GM12878 (cell line): ENCODE measurements at regions not wholly inside any gene's neighbourhood (a gene's known extent, or its start where the extent isn't known, plus 50 kb on each side); places are given as distances from the start of the nearest gene placed in this dataset.

Experiments
- IKZF1 ChIP-seq: fragments of 450-650 bp; conservative IDR thresholded peaks from 2 replicates; pipeline ENCODE4 v1.6.1; 2017; ENCODE audit warnings: antibody characterized with exemption, mild to moderate bottlenecking
- KDM1A ChIP-seq: fragments of 200-600 bp; sonication (generic); IDR thresholded peaks from 2 replicates; pipeline ENCODE4 v1.6.1; 2016; ENCODE audit warnings: borderline replicate concordance
- MEF2A ChIP-seq: IDR thresholded peaks from 2 replicates; pipeline ENCODE4 v1.6.1; 2011; ENCODE audit warnings: low read depth, mild to moderate bottlenecking, low read length, moderate library complexity; ENCODE audit not compliant: insufficient read depth
- NFIC ChIP-seq: IDR thresholded peaks from 2 replicates; pipeline ENCODE4 v1.6.1; 2012; ENCODE audit warnings: low read depth, mild to moderate bottlenecking, inconsistent platforms, low read length, moderate library complexity
- SIN3A ChIP-seq: IDR thresholded peaks from 2 replicates; pipeline ENCODE4 v1.6.1; 2012; ENCODE audit warnings: low read depth, low read length, improper control_type of control experiment
- SP1 ChIP-seq: IDR thresholded peaks from one replicate; pipeline ENCODE4 v1.6.1; 2011; ENCODE audit warnings: low read depth, low read length
- SRF ChIP-seq, 2 experiments: IDR thresholded peaks; 2 replicates each; pipeline ENCODE4 v1.6.1; 2011; ENCODE audit warnings: low read depth in 2 of 2, low read length in 2 of 2, mild to moderate bottlenecking in 1 of 2, moderate library complexity in 1 of 2
- TF ChIP-seq, protein P1 (sequence below), 3 experiments: IDR thresholded peaks in 2 of 3; conservative IDR thresholded peaks in 1 of 3; 2 replicates each; pipeline ENCODE4 v1.5.1; 2011; ENCODE audit warnings: low read depth in 3 of 3, low read length in 3 of 3, mild to moderate bottlenecking in 3 of 3, control low read depth in 2 of 3, moderate library complexity in 2 of 3, inconsistent platforms in 1 of 3, mixed read lengths in 1 of 3; ENCODE audit not compliant: control insufficient read depth in 2 of 3, insufficient read depth in 1 of 3; ENCODE audit errors: extremely low read depth in 1 of 3

DNA sequence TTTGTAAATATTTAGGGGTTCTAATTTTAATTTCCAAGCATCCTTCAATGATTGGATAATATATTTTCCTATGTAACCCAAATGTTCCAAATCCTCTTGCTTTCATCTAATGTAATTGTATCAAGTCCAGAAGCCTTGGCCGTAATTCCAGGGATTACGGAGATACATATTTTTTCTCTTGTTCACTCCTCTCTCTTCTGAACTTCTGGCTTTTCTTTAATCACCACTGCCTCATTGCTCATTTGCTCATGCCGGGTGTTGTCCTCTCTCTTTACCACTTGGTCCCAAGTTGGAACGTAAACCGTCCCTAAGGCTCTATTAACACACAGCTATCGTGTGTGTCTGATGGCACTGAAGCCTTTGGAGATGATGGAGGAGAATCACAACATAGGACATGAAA, 188.7 kb upstream of the COL3A1 start:
- no peak for TF ChIP-seq SIN3A
- TF ChIP-seq KDM1A = no peak
- no peak for TF ChIP-seq MEF2A
- TF ChIP-seq NFIC = no peak
- no peak for TF ChIP-seq SP1
- no peak for TF ChIP-seq IKZF1
- no peak for TF ChIP-seq SRF (IDR thresholded peaks at IDR 0.05; ENCODE audit: low read depth in 2 of 2, low read length in 2 of 2)
- TF ChIP-seq, protein P1, sequence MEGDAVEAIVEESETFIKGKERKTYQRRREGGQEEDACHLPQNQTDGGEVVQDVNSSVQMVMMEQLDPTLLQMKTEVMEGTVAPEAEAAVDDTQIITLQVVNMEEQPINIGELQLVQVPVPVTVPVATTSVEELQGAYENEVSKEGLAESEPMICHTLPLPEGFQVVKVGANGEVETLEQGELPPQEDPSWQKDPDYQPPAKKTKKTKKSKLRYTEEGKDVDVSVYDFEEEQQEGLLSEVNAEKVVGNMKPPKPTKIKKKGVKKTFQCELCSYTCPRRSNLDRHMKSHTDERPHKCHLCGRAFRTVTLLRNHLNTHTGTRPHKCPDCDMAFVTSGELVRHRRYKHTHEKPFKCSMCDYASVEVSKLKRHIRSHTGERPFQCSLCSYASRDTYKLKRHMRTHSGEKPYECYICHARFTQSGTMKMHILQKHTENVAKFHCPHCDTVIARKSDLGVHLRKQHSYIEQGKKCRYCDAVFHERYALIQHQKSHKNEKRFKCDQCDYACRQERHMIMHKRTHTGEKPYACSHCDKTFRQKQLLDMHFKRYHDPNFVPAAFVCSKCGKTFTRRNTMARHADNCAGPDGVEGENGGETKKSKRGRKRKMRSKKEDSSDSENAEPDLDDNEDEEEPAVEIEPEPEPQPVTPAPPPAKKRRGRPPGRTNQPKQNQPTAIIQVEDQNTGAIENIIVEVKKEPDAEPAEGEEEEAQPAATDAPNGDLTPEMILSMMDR (IDR thresholded peaks at IDR 0.05 in 2 of 3, conservative IDR thresholded peaks at IDR 0.05 in 1 of 3; ENCODE audit: control insufficient read depth in 2 of 3, extremely low read depth in 1 of 3, insufficient read depth in 1 of 3, low read depth in 3 of 3, low read length in 3 of 3) = no peak
